Skin epidermis (tissue), 12 donors: ENCODE measurements at regions not wholly inside any gene's neighbourhood (a gene's known extent, or its start where the extent isn't known, plus 50 kb on each side); places are given as distances from the start of the nearest gene placed in this dataset.
A peak's percentile ranks its signal among the peaks of the same experiment; 100 is the strongest.
"Not testable (repeated sequence)": the region's sequence is repeated elsewhere in the genome, so short reads cannot be mapped to it uniquely, and the experiment has no call there.

Experiments used
- H3K27ac ChIP-seq, 21 experiments: fragments of 200-600 bp; sonication (generic) in 11 of 21; one replicate each; pipeline ENCODE4 v1.5.0; 2020; ENCODE audit warnings: mild to moderate bottlenecking in 3 of 21, inconsistent platforms in 2 of 21, moderate library complexity in 2 of 21
- H3K4me3 ChIP-seq, 7 experiments: fragments of 200-600 bp; sonication (generic) in 2 of 7; one replicate each; pipeline ENCODE4 v1.5.0; 2020; ENCODE audit warnings: inconsistent platforms in 2 of 7, mild to moderate bottlenecking in 2 of 7, moderate library complexity in 1 of 7

DNA sequence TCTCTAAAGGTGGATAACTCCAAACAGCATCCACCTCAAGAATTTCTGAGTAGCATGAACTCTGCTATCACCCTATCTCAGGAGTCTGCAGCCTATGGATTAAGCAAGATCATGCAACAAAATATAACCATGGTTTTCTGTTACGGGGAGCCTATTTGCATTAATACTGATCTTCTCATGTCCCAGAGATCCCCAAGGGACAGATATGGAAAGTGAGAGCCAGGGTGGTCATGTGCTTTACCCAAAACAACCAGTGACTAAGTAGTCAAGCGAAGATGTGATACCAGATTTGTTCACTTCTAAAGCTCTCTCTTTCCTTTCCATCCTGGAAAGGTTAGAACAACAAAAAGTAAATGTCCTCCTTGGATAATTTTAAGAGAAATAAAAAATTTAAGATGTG, 125.1 kb downstream of the PRRX1 start:
- no peak overlapping the region for H3K27ac ChIP-seq
- H3K4me3 ChIP-seq, result no peak overlapping the region

DNA sequence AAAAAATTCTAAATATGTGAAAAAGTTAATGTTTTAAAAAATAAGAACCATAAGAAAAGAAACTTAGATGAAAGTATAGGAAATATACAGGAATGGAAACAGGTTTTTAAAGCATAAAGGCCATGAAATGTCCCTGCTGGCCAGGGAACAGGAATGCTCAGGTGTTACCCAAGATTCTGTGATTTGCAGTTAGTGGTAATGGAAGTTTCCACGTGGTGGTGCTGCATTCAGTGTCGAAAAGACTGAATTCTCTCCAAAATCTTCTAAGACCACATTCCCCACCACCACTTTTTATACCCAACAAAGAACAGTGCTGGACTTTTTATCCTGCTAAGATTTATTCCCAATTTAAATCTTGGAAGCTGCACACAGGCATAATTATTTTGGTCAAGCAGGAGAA, 126.2 kb downstream of the PRRX1 start:
- H3K4me3 ChIP-seq, result no peak overlapping the region
- no peak overlapping the region for H3K27ac ChIP-seq

DNA sequence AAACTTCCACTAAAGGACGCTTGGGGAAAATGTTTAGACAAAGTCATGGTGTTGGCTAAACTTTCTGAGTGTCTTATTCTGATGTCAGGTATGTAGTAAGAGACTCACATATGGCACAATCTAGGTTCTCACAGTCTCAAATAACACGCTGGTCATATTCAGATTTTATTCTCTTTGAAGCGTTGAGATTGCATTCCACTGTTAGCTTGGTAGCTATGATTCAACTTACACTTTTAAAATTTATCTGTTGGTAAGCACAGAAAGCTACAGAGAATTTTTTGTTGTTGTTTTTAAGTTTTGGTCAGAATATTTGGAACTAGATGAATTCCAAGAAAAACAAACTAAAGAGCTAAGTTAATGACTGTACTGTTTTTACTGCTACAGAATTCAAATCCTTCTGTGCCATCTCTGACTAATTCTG, 126.7 kb downstream of the PRRX1 start:
- Histone ChIP-seq H3K27ac (no peak overlapping the region), H3K4me3 (no peak overlapping the region)

DNA sequence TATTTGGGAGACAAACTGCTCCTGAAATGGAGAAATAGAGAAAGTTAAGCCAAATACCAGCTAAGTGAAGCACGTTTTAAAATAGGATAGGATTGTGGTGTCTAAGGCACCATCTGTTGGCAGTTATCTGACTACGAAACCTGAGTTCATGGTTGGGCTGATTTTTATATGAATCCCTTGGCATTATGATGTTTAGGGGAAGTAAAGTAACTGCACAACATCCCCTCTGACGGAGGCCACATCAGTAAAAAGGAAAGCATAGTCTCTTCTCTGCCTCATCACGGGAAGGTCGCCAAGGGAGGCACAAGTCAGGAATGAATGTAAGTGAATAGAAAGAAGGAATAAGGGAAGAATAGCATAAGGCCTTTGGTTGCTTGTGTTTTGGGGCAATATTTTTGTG, 128.0 kb downstream of the PRRX1 start:
- Histone ChIP-seq H3K4me3 (no peak overlapping the region), H3K27ac (no peak overlapping the region)

DNA sequence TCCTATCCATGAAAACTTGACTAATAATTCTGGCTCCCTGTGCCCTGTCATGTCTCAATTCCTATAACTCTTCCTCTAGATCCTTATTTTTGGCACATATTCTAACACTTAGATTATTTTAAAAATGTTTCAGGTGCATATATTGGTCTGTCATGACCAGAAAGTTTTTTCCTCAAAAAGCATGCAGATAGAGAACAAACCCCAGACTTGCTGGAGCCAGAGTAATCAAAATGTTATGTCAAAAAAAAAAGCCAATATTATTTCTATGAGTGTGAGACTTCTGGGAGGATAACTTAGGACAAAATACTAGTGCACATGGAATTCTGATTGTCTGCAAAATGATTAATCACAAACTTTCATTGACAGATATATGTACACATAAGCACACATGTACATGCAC, 135.1 kb upstream of the MROH9 start:
- Histone ChIP-seq H3K4me3 (no peak overlapping the region), H3K27ac (no peak overlapping the region)

GRCh38 chr1:170800812-170801211, 134.5 kb upstream of the MROH9 start:
- Histone ChIP-seq H3K27ac (no peak overlapping the region), H3K4me3 (no peak overlapping the region)

GRCh38 chr1:170803711-170804110, 131.6 kb upstream of the MROH9 start:
- no peak overlapping the region for H3K27ac ChIP-seq

DNA sequence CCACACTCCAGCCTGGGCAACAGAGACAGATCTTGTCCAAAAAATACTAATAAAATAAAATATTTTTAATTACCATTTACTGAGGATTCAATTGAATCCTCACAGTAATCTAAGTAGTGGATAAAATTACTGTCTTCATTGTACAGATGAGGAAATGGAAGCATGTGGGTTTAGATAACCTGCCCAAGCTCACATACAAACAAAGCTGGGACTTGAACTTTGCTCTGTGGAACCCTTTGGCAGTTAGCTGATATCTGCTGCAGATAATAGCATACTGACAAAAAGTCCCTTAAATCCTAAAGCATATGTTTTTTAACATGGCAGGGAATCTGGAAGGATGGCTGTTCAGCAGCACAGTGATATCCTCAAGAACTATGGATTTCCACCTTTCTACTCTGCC, 130.9 kb upstream of the MROH9 start:
- H3K4me3 ChIP-seq, result no peak overlapping the region
- H3K27ac ChIP-seq, result no peak overlapping the region

More at GRCh38 chr1:170803711-170804110, 131.6 kb upstream of the MROH9 start:
- no peak overlapping the region for H3K4me3 ChIP-seq

DNA sequence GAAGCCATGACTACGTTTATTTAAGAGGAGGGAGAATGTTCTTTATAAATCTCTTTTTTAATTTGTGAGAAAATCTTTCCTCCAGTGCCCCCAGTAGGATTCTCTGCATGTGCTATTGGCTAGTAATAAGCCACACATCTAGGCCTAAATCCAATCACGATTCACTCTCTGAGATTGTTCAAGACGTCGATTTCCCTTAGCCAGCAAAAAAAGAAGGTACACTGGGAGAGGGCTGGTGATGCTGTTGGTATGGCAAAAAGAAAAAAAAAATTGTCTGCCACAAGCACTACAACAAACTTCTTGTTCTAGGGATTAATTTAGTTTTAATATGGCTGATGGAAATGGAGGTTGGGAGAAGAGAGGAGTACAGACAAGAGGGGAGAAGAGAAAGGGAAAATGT, 130.5 kb upstream of the MROH9 start:
- Histone ChIP-seq H3K27ac (no peak overlapping the region), H3K4me3 (no peak overlapping the region)

DNA sequence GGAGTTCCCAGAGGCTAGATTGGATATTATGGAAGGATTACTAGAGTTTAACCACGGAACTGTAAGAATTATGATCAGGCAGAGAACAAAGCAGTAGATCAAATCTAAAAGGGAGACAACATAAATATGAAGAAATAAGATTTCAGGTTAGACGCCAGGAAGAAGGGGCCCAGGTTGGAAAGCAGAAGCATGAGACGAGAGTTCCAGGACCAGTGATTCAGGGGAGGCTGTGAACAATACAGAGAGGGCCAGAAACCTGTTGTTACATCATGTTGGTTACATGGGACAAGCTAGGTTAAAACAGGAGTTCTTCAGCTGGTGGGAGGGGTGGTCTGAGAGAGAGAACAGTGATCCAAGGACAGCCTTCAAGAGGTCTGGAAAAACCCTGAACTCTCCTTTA, 128.4 kb upstream of the MROH9 start:
- H3K27ac ChIP-seq, result no peak overlapping the region

DNA sequence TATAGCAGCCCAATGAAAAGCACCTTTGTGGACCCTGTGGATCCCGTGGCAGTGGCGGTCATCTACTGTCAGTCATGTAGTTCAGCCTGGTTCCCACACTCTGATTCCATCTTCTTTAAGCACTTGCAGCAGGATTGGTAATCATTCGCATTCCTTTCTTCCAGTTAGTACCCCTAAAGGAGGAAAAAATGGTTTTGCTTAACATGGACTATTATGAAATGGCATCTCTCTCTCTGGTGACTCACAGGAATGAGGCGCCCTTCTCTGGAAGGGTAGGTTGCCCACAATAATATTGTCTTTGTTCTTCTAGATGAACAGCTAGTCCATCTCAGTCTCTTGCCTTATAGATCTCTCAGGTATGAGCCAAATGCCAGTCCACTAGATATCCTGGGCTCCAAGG, 127.9 kb upstream of the MROH9 start:
- no peak overlapping the region for H3K27ac ChIP-seq
- H3K4me3 ChIP-seq, result no peak overlapping the region

More for the DNA sequence above, 128.4 kb upstream of the MROH9 start:
- H3K4me3 ChIP-seq, result no peak overlapping the region

DNA sequence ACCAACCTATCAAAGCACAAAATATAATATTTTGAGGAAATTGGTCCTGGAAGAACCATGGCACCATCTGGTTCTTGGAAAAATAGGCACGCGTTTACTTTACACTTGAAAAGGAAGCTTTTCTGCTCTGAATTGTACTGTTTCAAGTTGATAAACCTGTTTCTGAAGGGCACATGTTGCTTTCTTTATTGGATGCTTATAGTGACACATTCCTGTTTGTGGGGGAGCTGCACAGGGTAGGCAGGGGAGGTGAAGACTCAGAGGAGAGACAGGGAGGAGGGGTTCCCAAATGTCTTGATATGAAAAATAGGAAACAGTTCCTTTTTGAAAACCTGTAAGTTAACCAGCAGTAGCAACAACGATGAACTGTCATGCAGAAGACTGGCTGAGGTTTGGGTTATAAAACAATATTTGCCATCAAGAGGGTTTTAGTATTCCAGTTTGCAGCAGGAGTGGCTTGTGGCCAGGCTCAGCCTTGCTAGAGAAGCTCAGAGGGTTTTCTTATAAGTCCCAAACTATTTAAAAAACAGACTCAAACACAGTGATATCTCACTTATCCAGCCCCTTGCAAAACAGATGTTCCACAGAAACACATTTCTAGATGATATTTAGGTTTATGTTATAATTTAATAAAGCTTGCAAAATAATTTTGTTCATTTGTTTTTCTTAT, 127.0 kb upstream of the MROH9 start:
- no peak overlapping the region for H3K27ac ChIP-seq
- H3K4me3 ChIP-seq, result no peak overlapping the region

DNA sequence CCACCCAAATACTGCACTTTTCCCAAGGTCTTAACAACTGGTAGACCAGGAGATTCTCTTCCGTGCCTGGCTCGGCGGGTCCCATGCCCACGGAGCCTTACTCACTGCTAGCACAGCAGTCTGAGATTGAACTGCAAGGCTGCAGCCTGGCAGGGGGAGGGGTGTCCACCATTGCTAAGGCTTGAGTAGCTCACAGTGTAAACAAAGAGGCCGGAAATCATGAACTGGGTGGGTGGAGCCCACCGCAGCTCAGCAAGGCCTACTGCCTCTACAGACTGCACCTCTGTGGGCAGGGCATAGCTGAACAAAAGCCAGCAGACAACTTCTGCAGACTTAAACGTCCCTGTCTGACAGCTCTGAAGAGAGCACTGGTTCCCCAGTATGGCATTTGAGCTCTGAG, 124.3 kb upstream of the MROH9 start:
- not testable (repeated sequence) for H3K4me3 ChIP-seq

GRCh38 chr1:170819781-170820180, 115.6 kb upstream of the MROH9 start:
- Histone ChIP-seq H3K4me3 (no peak overlapping the region), H3K27ac (no peak overlapping the region)

More for the DNA sequence above, 124.3 kb upstream of the MROH9 start:
- not testable (repeated sequence) for H3K27ac ChIP-seq

GRCh38 chr1:170823120-170823519, 112.2 kb upstream of the MROH9 start:
- no peak overlapping the region for H3K4me3 ChIP-seq
- no peak overlapping the region for H3K27ac ChIP-seq

- H3K27ac ChIP-seq, result no peak overlapping the region
- H3K4me3 ChIP-seq, result no peak overlapping the region
Measured at GRCh38 chr1:170831276-170831675, 104.1 kb upstream of the MROH9 start.

GRCh38 chr1:170836141-170836540, 99.2 kb upstream of the MROH9 start:
- Histone ChIP-seq H3K4me3 (no peak overlapping the region), H3K27ac (no peak overlapping the region)

DNA sequence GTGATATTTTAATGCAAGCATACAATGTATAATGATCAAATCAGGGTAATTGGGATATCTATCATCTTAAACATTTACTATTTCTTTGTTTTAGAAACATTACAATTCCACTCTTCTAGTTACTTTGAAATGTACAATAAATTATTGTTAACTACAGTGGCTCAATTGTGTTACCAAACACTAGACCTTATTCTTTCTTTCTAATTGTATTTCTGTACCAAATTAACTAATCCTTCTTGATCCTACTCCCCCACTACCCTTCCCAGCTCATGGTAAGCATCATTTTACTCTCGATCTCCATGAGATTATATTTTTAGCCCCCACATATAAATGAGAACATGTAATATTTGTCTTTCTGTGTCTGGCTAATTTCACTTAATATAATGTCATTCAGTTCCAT, 95.0 kb upstream of the MROH9 start:
- Histone ChIP-seq H3K4me3 (no peak overlapping the region), H3K27ac (no peak overlapping the region)

DNA sequence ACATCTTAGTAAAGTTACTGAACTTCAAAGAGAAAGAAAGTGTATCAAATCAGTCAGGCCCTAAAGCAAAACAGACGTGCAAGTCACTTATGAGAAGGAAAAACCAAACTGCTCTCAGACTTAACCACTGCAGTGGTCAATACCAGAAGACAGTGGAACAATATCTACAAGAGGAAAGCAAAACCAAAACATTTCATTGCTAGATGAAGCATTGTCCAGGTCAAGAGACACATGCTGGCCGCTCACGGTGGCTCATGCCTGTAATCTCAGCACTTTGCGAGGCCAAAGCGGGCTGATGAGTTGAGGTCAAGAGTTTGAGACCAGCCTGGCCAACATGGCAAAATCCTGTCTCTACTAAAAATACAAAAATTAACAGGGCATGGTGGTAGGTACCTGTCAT, 82.0 kb upstream of the MROH9 start:
- H3K4me3 ChIP-seq, result no peak overlapping the region
- H3K27ac ChIP-seq, result no peak overlapping the region

DNA sequence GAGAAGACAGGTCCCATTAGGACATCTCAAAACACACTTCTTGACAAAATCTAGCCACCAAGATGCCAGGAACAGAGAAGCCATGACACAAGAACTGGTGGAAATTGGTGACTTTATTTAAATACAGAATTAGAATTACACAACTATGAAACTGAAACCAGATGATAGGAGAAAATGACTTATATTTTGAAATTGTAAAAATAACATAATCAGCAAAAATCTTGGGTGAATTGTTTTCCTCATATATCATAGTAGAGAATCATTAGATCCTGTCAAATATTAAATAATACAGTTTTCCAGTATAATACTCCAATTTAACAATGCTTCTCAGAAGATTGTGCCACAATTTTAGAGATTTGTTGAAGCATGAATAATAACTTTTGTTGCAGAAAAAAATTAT, 81.5 kb upstream of the MROH9 start:
- H3K4me3 ChIP-seq, result no peak overlapping the region
- no peak overlapping the region for H3K27ac ChIP-seq

DNA sequence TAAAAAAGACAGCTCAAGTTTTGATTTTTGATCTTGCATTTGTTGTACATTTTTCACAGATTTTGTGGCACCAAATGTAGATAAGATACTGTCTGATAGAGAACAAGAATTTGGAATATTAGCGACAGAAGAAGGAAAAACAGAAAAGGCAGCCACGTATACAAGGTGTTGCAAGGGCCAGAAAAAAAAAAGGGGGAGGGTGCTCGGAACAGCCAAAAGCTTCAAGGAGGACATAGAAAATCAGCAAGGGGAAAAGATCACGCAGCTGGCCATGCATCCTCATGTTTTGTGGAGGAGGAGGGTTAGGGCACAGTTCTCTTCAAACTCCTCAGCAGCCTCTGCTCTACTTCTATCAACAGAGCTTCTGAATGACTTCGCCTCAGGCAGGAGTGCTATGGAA, 80.7 kb upstream of the MROH9 start:
- H3K4me3 ChIP-seq, result no peak overlapping the region
- no peak overlapping the region for H3K27ac ChIP-seq

DNA sequence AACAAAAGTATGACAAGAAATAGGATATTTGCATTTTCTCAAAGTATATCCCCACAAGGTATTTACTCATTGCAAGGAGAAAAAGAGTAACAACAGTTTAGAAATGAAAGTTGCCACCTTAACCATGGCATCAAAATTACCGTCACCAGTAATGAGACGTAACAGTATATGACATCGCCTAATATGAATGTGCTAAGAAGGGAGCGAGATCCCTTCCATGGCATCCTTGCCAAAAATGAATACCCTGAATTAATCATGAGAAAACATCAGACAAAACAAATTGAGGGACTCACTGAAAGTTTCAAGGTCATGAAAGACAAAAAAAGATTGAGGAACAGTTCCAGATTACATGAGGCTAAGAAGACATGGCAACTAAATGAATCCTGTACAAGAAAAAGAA, 78.9 kb upstream of the MROH9 start:
- Histone ChIP-seq H3K4me3 (no peak overlapping the region), H3K27ac (peak overlapping the region in 1 of 21 experiments; percentile 8)
